Fibroblast of pulmonary artery (primary cell): ENCODE measurements at regions not wholly inside any gene's neighbourhood (a gene's known extent, or its start where the extent isn't known, plus 50 kb on each side); places are given as distances from the start of the nearest gene placed in this dataset.
A peak's percentile ranks its signal among the peaks of the same experiment; 100 is the strongest.

ENCODE experiments used
- DNase-seq: peaks from one replicate; pipeline ENCODE4 v3.0.0-alpha.2; 2010; ENCODE audit warnings: low read depth
- H3K4me3 ChIP-seq: replicated peaks from 2 replicates; pipeline ENCODE4 v1.5.1; 2011; ENCODE audit warnings: low read depth, mild to moderate bottlenecking, control low read depth, low read length, moderate library complexity
- CTCF ChIP-seq: IDR thresholded peaks from 2 replicates; pipeline ENCODE4 v1.5.1; 2011; ENCODE audit warnings: mild to moderate bottlenecking, control low read depth, low read length, inconsistent platforms; ENCODE audit errors: missing control alignments

GRCh38 chr4:112884406-112884805, 165.0 kb upstream of the ANK2 start:
- DNase-seq, result no peak
- TF ChIP-seq CTCF, result no peak
- H3K4me3 ChIP-seq, result no peak overlapping the region

GRCh38 chr4:112885897-112886296, 163.6 kb upstream of the ANK2 start:
- no peak for DNase-seq
- no peak for TF ChIP-seq CTCF
- no peak overlapping the region for H3K4me3 ChIP-seq

- TF ChIP-seq CTCF, result no peak
- no peak for DNase-seq
- no peak overlapping the region for H3K4me3 ChIP-seq
Observed at GRCh38 chr4:112888622-112889021, 160.8 kb upstream of the ANK2 start.

GRCh38 chr4:112889199-112889598, 160.3 kb upstream of the ANK2 start:
- TF ChIP-seq CTCF, result no peak
- peak overlapping the region; percentile 37 for H3K4me3 ChIP-seq
- no peak for DNase-seq

- no peak for TF ChIP-seq CTCF
- DNase-seq, result peak; percentile 91
- H3K4me3 ChIP-seq, result peak overlapping the region; percentile 37
Observed at GRCh38 chr4:112889619-112890527, 159.6 kb upstream of the ANK2 start.

GRCh38 chr4:112894480-112894879, 155.0 kb upstream of the ANK2 start:
- DNase-seq, result no peak

More at GRCh38 chr4:112894480-112894879, 155.0 kb upstream of the ANK2 start:
- no peak for TF ChIP-seq CTCF
- H3K4me3 ChIP-seq, result no peak overlapping the region
